K562 (cell line): ENCODE measurements at regions not wholly inside any gene's neighbourhood (a gene's known extent, or its start where the extent isn't known, plus 50 kb on each side); places are given as distances from the start of the nearest gene placed in this dataset.

Experiments used
- BCOR ChIP-seq: fragments of 450-650 bp; IDR thresholded peaks from 2 replicates; pipeline ENCODE4 v1.6.1; 2016
- EP300 ChIP-seq: IDR thresholded peaks from 2 replicates; pipeline ENCODE4 v1.6.1; 2012; ENCODE audit warnings: low read length, improper control_type of control experiment
- EWSR1 ChIP-seq: fragments of 450-650 bp; IDR thresholded peaks from 2 replicates; pipeline ENCODE4 v1.6.1; 2018; ENCODE audit warnings: borderline replicate concordance, mild to moderate bottlenecking, low read depth, moderate library complexity; ENCODE audit not compliant: partially characterized antibody
- FOXJ3 ChIP-seq: sonication (generic); formaldehyde crosslinking; IDR thresholded peaks from 2 replicates; pipeline ENCODE4 v1.4.0; 2020; ENCODE audit warnings: mild to moderate bottlenecking, missing genetic modification reagents
- FOXO4 ChIP-seq: fragments of 450-650 bp; formaldehyde crosslinking; IDR thresholded peaks from 2 replicates; pipeline ENCODE4 v1.4.0; 2020; ENCODE audit warnings: mild to moderate bottlenecking, moderate library complexity
- IRF9 ChIP-seq: fragments of 450-650 bp; IDR thresholded peaks from 2 replicates; pipeline ENCODE4 v1.6.1; 2016; ENCODE audit warnings: missing biosample characterization, missing genetic modification characterization
- SMARCC2 ChIP-seq: fragments of 450-650 bp; IDR thresholded peaks from 2 replicates; pipeline ENCODE4 v1.6.1; 2017; ENCODE audit warnings: antibody characterized with exemption, moderate library complexity, mild to moderate bottlenecking, low read depth
- XRCC5 ChIP-seq: fragments of 200-400 bp; formaldehyde crosslinking; IDR thresholded peaks from 2 replicates; pipeline ENCODE4 v1.6.1; 2017; ENCODE audit warnings: low read depth, mild to moderate bottlenecking, low read length
- ZFP1 ChIP-seq: fragments of 450-650 bp; formaldehyde crosslinking; IDR thresholded peaks from 2 replicates; pipeline ENCODE4 v1.4.0; 2020; ENCODE audit warnings: mild to moderate bottlenecking, mixed read lengths
- TF ChIP-seq, protein P1 (sequence below): fragments of 250-450 bp; sonication (Bioruptor Pico); IDR thresholded peaks from 2 replicates; pipeline ENCODE4 v1.5.0; 2021; ENCODE audit warnings: mild to moderate bottlenecking, moderate library complexity

DNA sequence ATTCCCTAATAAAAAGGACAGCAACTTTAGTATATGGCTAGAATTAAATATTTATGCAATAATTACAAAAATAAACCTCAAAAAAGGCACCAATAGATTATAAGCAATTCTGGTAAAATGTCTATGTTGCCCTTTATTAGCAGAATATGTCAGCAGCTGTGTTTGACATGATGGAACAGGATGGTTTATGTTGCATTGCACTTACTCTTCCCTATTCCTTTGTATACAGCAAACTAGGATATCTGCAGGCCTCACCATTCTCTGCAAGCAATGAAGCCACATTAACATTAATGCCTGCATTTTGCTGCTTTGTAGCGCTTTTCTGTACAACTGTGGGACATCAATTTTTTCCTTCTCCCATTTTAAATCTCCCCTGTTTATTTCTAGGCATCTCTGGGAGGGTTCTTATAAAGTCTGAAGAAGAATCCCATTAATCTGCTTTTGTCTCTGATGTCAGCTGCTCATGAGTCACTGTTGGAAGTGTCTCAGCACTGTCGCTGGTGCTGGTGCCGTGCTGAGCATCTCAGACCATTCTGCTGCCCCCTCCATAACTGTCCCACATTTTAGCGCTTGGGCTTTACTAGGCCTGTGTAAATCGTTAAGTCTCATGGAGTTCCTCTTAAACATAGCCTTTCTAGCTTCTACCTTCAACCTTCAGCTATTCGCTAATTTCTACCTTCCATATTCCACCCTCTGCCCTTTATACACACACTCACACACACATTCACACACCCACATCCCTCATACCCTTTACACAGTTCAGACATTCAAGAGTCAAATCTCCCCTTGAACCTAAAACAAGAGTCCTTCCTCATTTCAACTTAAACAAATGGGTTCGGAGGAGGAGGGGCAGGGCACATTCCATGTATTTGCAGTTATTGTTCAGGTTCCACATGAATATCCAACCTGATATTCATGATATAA, 64.4 kb upstream of the TRHDE start (continued):
- TF ChIP-seq EWSR1 (no peak), BCOR (no peak), XRCC5 (no peak), FOXJ3 (no peak), EP300 (no peak), IRF9 (tag) (no peak), FOXO4 (CRISPR knock-in tag) (no peak), SMARCC2 (no peak), ZFP1 (CRISPR knock-in tag) (no peak)
- TF ChIP-seq, protein P1, sequence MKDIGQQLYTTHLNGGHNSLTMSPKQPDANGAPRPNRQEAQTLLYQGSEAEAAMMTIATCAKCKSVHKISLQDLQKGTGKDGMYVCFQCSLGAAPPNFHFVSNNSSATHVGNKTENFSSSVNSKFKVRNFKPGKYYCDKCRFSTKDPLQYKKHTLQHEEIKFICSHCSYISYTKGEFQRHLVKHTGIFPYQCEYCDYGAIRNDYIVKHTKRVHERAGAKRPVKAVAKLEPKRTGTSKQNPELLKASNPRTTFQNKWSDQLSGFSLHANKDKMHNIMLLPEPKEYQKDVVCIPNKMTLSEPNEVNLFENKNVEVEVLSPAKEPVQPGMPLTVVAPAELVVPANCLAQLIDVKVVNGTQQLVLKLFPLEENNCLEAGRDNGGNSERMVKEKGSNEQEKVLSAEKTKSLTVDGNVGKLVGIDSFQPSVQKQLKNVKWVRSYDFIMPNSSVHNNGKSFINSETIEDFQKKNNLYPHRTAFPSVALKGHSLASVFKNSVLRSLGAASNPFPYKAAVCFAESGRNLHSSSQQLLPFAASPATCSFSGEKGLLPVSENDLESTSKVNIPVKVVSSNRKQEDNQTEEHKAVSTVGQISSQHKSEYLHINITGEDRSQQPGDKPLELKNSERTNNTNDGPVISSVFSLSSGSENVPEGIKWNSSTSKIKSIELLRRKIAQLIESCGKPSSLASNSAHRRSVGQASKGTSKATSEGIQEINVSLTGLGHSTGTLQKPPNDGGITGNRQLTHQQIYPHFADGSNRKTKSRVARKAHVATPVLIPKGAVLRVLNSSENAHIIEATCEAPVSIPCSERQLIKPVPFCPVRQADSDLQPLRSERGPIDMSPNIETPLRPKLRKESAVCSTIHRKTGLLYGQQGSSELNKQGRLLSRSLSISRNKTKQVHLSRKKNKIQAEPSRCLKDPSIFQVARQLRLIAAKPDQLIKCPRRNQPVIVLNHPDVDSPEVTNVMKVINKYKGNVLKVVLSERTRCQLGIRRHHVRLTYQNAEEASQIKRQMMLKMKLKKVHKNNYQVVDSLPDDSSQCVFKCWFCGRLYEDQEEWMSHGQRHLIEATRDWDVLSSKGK = no peak
